ENCODE measurements at regions not wholly inside any gene's neighbourhood (a gene's known extent, or its start where the extent isn't known, plus 50 kb on each side); places are given as distances from the start of the nearest gene placed in this dataset.

DNA sequence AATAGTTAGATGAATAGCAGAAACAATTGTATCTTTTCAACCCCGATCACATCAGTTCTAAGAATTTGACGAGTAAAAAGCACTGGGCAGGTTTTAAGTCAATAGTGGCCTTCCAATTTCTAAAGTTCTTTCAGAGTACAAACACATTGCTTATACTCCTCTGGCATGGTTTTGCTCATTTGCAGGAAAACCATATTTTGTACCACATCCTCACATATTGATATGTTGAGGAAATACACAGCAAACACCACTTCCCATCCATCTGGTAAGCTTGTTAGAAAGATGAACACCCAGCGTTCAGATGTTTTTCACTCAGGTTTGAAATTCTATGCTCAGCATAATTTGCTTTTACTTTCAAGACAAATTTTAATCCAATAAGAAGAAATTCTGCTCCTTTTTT lies 344.6 kb upstream of the ACVR2A start:
- peaks cover 62% of the 10 kb centered on the region for H3K4me1 Mint-ChIP-seq (ENCODE audit: low read depth)
- intact Hi-C loops (cut with micrococcal nuclease): loop anchor here (5.0 kb wide), 2 partner anchors 162 to 203 kb away; no protein-coding TSS in a partner anchor
- H3K27me3 Mint-ChIP-seq (ENCODE audit: insufficient read depth): no peaks in the 10 kb centered on the region
- peak overlapping the region; percentile 86 for H3K27ac Mint-ChIP-seq
- DNase-seq (ENCODE audit: low spot score): peak; percentile 20
- H3K4me3 Mint-ChIP-seq: peak overlapping the region; percentile 63
- peaks cover 6% of the 10 kb centered on the region for H3K36me3 Mint-ChIP-seq (ENCODE audit: low read depth)
- peaks cover 10% of the 10 kb centered on the region for H3K9me3 Mint-ChIP-seq

DNA sequence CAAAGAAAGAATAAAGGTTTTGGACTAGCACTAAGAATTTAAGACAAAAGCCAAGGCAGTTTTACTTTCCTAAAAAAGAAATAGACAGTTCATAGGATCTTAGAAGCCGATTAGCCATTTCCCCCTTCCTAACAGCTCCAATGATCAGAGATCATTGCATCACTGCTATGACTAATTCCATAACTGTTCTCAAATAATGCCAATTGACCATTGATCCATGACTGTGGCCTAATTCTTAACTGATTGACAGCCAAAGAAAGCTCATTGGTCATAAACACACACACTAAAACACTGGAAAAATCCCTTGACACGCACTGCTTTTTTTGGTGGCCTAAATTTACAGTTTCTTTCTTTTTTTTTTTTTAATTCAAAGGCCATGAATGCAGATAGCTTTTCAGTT lies 345.0 kb upstream of the ACVR2A start:
- peaks cover 62% of the 10 kb centered on the region for H3K4me1 Mint-ChIP-seq (ENCODE audit: low read depth)
- intact Hi-C loops (cut with micrococcal nuclease): loop anchor here (5.0 kb wide), 2 partner anchors 163 to 202 kb away; no protein-coding TSS in a partner anchor
- no peak for DNase-seq (ENCODE audit: low spot score)
- peaks cover 13% of the 10 kb centered on the region for H3K9me3 Mint-ChIP-seq
- no peaks in the 10 kb centered on the region for H3K27me3 Mint-ChIP-seq (ENCODE audit: insufficient read depth)
- H3K27ac Mint-ChIP-seq: peak overlapping the region; percentile 86
- peak overlapping the region; percentile 63 for H3K4me3 Mint-ChIP-seq
- H3K36me3 Mint-ChIP-seq (ENCODE audit: low read depth): peaks cover 7% of the 10 kb centered on the region

DNA sequence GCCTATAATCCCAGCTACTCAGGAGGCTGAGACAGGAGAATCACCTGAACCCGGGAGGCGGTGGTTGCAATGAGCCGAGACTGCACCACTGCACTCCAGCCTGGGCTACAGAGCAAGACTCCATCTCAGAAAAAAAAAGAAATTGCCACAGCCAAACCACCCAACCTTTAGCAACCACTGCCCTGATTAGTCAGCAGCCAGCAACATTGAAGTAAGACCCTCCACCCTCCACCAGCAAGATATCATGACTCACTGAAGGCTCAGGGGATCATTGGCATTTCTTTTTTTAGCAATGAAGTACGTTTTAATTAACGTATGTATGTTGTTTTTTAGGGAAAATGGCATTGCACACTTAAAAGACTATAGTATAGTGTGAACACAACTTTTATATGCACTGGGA lies 349.1 kb upstream of the ACVR2A start:
- Mint-ChIP-seq H3K27ac (no peak overlapping the region), H3K9me3 (peaks cover 18% of the 10 kb centered on the region), H3K4me1 (ENCODE audit: low read depth) (peaks cover 38% of the 10 kb centered on the region), H3K4me3 (no peak overlapping the region), H3K27me3 (ENCODE audit: insufficient read depth) (no peaks in the 10 kb centered on the region), H3K36me3 (ENCODE audit: low read depth) (peaks cover 9% of the 10 kb centered on the region)
- no peak for DNase-seq (ENCODE audit: low spot score)
- intact Hi-C loops (cut with micrococcal nuclease): no loop called here

DNA sequence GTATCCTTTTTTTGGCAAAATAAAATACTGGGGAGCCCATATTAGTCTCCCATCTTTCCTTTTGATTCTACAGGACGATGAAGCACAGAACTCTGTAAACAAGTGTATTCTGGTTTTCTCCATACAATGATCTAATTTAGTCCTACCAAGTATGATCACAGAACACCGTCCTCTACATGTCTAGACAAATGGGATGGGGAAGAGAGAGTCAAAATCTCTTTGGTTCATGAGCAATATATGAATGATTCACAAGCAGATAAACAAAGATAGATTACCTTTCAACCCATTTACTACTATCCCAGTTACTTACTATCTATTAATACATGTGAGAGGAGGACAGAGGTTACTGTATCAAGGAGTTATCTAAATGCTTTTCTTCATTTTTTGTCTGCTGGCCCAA lies 352.4 kb upstream of the ACVR2A start:
- Mint-ChIP-seq H3K27ac (no peak overlapping the region), H3K9me3 (peaks cover 18% of the 10 kb centered on the region), H3K4me1 (ENCODE audit: low read depth) (peaks cover 30% of the 10 kb centered on the region), H3K27me3 (ENCODE audit: insufficient read depth) (no peaks in the 10 kb centered on the region), H3K36me3 (ENCODE audit: low read depth) (peaks cover 9% of the 10 kb centered on the region), H3K4me3 (no peak overlapping the region)
- no peak for DNase-seq (ENCODE audit: low spot score)
- intact Hi-C loops (cut with micrococcal nuclease): loop anchor here (5.0 kb wide), 1 partner anchor 135 kb away; no protein-coding TSS in a partner anchor

DNA sequence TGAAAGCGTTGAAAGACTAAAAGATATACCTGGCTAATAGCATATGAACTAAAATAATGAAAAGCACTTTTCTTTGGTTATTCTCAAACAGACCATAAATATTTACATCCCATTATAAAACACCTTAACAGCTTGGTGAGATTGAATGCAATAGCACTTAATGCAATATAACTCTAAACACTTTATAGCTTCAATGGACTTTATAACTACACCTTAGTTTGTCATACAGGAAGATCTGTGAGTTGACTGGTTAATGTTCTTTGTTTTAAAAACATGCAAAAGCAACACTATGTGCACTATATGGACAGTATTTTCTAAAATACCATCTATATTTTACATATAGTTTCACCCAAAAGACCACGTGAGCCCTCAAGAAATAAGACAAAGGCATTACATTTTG lies 353.3 kb upstream of the ACVR2A start:
- H3K9me3 Mint-ChIP-seq: peaks cover 13% of the 10 kb centered on the region
- intact Hi-C loops (cut with micrococcal nuclease): loop anchor here (5.0 kb wide), 1 partner anchor 136 kb away; no protein-coding TSS in a partner anchor
- no peak overlapping the region for H3K27ac Mint-ChIP-seq
- peaks cover 5% of the 10 kb centered on the region for H3K36me3 Mint-ChIP-seq (ENCODE audit: low read depth)
- H3K4me1 Mint-ChIP-seq (ENCODE audit: low read depth): peaks cover 22% of the 10 kb centered on the region
- H3K27me3 Mint-ChIP-seq (ENCODE audit: insufficient read depth): no peaks in the 10 kb centered on the region
- H3K4me3 Mint-ChIP-seq: no peak overlapping the region
- DNase-seq (ENCODE audit: low spot score): no peak

DNA sequence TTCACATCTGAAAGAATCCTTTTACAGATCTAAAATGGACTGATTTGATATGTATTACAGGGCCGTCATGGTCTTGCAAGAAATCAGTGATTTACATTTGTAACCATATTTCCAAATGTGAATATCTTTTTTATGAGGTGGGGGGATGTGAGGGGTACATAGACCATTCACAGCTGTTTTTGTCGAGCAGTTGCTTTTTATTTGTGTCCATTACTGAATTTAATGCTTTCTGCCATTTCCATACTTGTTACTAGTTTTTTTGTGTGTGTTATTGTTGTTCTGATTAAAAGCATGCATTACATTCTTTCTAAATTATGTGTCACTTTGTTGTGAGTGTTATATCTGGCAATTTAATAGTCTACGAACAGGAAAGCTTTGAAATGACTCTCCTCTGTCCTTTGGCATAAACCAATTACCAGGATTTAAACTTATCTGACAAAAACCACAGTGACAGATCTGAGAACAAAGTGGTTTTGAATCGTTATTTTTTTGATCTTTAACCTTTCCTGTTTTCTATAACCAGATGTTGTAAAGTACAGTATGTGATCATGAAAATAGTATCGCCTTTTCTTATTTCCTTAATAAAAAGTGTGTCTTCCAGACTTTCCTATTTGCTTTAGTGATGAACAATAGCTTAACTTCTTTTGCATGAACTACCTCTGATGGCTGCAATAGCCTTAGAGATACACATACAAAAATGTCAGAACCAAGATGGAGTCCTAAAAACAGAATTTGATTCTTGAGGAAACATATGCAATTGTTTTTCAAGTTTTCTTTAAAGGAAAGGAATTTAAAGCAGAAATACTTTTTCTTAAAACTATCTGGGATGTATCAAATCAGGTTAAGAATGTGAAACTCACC lies 354.2 kb upstream of the ACVR2A start:
- peak overlapping the region; percentile 50 for H3K27ac Mint-ChIP-seq
- peaks cover 13% of the 10 kb centered on the region for H3K9me3 Mint-ChIP-seq
- H3K4me1 Mint-ChIP-seq (ENCODE audit: low read depth): peaks cover 22% of the 10 kb centered on the region
- peaks cover 4% of the 10 kb centered on the region for H3K27me3 Mint-ChIP-seq (ENCODE audit: insufficient read depth)
- intact Hi-C loops (cut with micrococcal nuclease): loop anchor here (5.0 kb wide), 1 partner anchor 137 kb away; no protein-coding TSS in a partner anchor
- DNase-seq (ENCODE audit: low spot score): no peak
- H3K36me3 Mint-ChIP-seq (ENCODE audit: low read depth): peaks cover 5% of the 10 kb centered on the region
- no peak overlapping the region for H3K4me3 Mint-ChIP-seq

DNA sequence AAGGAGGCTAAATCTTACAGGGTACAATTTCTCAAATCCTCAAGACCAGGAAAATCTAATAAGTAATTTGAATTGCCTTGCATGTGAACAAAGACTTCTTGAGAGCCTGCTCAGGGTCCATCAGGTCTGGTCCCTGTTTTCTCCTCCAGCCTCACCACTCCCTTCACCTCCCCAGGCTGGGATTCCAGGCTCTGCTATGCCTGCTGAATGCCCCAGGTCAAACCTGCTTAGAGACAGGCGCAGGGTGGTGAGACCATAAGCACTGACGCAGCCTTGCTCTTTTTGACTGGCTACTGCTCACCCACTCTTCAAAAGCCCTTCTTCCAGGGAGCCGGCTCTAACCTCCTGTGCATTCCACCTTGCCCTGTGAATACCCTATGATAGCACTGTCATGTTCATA lies 356.4 kb upstream of the ACVR2A start:
- H3K4me1 Mint-ChIP-seq (ENCODE audit: low read depth): peaks cover 22% of the 10 kb centered on the region
- no peak overlapping the region for H3K4me3 Mint-ChIP-seq
- no peak overlapping the region for H3K27ac Mint-ChIP-seq
- intact Hi-C loops (cut with micrococcal nuclease): no loop called here
- peaks cover 1% of the 10 kb centered on the region for H3K36me3 Mint-ChIP-seq (ENCODE audit: low read depth)
- no peak for DNase-seq (ENCODE audit: low spot score)
- peaks cover 7% of the 10 kb centered on the region for H3K9me3 Mint-ChIP-seq
- H3K27me3 Mint-ChIP-seq (ENCODE audit: insufficient read depth): peaks cover 4% of the 10 kb centered on the region

DNA sequence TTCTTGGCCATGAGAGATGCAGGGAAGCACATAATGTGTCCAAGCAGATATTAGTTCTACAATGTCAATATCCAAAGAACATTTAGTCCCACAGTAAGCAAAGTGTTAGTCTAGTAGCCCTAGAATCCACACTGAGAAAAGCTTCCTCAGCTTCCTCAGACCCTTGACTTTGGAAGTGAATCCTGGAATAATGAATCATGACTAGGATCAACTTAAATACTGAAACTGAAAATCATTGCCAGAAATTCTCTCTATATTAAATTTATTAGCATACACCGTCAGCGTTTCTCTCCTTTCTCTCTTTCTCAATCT lies 356.9 kb upstream of the ACVR2A start:
- peaks cover 22% of the 10 kb centered on the region for H3K4me1 Mint-ChIP-seq (ENCODE audit: low read depth)
- no peak overlapping the region for H3K27ac Mint-ChIP-seq
- H3K27me3 Mint-ChIP-seq (ENCODE audit: insufficient read depth): peaks cover 4% of the 10 kb centered on the region
- peaks cover 7% of the 10 kb centered on the region for H3K9me3 Mint-ChIP-seq
- peaks cover 1% of the 10 kb centered on the region for H3K36me3 Mint-ChIP-seq (ENCODE audit: low read depth)
- no peak overlapping the region for H3K4me3 Mint-ChIP-seq
- no peak for DNase-seq (ENCODE audit: low spot score)
- intact Hi-C loops (cut with micrococcal nuclease): no loop called here

DNA sequence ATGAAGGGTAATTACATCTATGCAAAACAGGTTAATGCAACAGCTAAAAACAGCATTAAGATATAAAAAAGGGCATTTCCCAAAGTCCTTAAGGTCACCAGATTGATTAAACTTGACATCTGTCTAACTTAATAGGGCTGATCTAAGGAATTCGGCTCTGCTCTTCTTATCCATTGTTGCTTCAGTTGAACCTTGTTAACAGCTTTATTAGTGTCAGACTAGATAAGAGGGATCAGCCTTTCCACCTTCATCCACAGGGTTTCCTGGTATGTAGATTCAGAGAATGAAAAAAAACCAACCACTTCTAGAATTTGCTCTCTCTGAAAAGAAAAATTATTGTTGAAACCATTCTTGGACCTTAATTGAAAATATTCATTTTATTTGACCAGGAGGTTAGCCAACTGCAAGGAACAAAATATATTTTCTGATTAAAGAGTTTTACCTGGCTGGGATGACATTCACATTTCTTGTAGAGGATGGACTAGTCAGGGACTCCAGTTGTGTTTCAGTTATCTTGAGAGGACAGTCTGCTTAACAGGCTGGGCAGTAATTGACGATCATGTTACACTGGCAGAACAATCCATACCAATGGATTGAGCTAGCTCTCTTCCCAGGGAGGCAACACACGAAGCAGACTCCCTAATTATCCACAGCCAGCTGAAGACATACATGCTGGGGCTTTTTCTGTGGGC lies 357.4 kb upstream of the ACVR2A start:
- intact Hi-C loops (cut with micrococcal nuclease): no loop called here
- H3K27ac Mint-ChIP-seq: no peak overlapping the region
- no peak for DNase-seq (ENCODE audit: low spot score)
- peaks cover 1% of the 10 kb centered on the region for H3K36me3 Mint-ChIP-seq (ENCODE audit: low read depth)
- H3K27me3 Mint-ChIP-seq (ENCODE audit: insufficient read depth): peaks cover 4% of the 10 kb centered on the region
- peaks cover 22% of the 10 kb centered on the region for H3K4me1 Mint-ChIP-seq (ENCODE audit: low read depth)
- no peak overlapping the region for H3K4me3 Mint-ChIP-seq
- H3K9me3 Mint-ChIP-seq: peaks cover 5% of the 10 kb centered on the region

DNA sequence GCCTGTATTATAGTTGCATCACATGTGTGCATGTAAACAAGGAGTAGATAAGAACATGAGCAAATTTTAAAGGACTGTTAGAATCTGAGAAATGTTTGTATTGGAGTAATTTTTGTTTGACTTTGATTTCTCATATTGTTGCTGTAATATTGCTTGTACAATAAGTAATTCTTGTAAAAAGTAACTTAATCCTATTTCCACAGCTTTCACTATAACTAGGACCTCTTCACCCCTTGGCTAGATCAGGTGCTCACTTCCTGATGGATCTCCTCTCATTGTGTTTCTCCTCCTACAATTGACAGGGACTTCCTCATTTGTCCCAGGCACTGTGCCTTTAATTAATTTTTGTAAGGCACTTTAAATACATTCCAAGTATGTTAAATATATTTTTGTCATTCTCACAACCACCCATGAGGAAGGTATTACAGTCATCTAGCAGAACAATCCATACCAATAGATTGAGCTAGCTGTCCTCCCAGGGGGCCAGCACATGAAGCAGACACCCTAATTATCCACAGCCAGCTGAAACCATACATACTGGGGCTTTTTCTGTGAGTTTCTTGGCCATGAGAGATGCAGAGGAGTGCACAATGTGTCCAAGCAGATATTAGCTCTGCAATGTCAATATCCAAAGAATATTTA lies 359.5 kb upstream of the ACVR2A start:
- Mint-ChIP-seq H3K9me3 (no peaks in the 10 kb centered on the region), H3K4me3 (no peak overlapping the region), H3K27ac (no peak overlapping the region), H3K4me1 (ENCODE audit: low read depth) (peaks cover 10% of the 10 kb centered on the region), H3K27me3 (ENCODE audit: insufficient read depth) (peaks cover 4% of the 10 kb centered on the region), H3K36me3 (ENCODE audit: low read depth) (no peaks in the 10 kb centered on the region)
- intact Hi-C loops (cut with micrococcal nuclease): no loop called here
- no peak for DNase-seq (ENCODE audit: low spot score)

DNA sequence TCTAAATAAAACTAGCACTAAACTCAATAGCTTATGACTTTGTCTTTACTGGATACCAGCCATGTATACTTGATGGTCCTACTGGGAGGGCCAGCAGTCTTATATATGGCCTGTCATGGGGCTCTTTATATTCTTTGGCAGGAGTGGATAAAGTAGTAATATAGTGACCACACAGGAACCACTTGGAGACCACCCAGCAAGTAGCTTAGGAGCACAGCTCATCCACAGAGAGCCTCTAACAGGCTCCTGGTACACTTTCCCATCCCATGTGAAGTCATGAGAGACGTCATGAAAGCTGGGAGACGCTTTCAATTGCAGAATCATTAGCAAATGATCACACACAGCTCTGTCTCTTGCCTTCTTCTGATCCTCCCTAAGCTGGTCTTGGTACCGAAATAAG lies 360.9 kb upstream of the ACVR2A start:
- H3K9me3 Mint-ChIP-seq: no peaks in the 10 kb centered on the region
- peaks cover 4% of the 10 kb centered on the region for H3K27me3 Mint-ChIP-seq (ENCODE audit: insufficient read depth)
- intact Hi-C loops (cut with micrococcal nuclease): no loop called here
- H3K36me3 Mint-ChIP-seq (ENCODE audit: low read depth): no peaks in the 10 kb centered on the region
- H3K27ac Mint-ChIP-seq: no peak overlapping the region
- H3K4me1 Mint-ChIP-seq (ENCODE audit: low read depth): peaks cover under 1% of the 10 kb centered on the region
- no peak overlapping the region for H3K4me3 Mint-ChIP-seq
- DNase-seq (ENCODE audit: low spot score): no peak

DNA sequence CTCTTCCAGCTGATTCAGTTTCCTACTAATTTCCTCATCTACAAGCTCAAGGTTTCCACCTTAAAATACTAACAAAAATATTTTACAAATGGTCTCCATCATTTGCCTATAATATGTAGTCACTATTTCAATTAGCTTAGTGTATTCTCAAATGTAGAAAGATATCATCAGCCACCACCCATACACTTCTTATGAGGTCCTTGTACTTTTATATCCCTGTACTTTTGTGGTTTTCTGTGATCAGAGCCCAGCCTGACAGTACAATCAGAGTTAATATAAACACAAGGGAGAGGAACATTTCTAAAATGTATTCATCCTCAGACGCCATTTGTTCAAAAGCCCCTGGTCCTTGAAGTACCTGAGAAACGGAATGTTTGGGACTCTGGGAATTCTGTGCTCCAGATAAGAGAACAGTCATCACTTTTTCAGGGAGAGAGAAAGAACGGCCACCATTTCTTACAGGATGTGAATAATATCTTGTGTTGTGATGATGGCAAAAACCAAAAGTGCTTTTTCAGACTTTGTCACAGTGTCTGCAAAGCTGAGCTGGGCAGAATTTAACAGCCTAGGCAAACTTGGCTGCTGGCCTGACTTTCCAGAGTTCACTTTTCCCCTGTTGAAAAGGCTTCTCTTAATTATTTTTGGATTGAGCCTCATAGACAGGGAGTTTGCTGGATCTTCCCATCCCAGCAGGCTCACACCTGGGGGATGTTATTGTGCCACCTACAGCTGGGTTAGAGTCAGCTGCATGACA lies 361.7 kb upstream of the ACVR2A start:
- Mint-ChIP-seq H3K4me3 (no peak overlapping the region), H3K4me1 (ENCODE audit: low read depth) (no peaks in the 10 kb centered on the region), H3K36me3 (ENCODE audit: low read depth) (no peaks in the 10 kb centered on the region), H3K27ac (no peak overlapping the region), H3K9me3 (no peaks in the 10 kb centered on the region), H3K27me3 (ENCODE audit: insufficient read depth) (peaks cover 4% of the 10 kb centered on the region)
- DNase-seq (ENCODE audit: low spot score): no peak
- intact Hi-C loops (cut with micrococcal nuclease): no loop called here

Measured in activated T-helper 1 cell treated with anti-CD3 and anti-CD28 coated beads, Interleukin-12 subunit alpha, Interleukin-12 subunit beta, Interleukin-2, Interleukin-4 antibody, amounts not matched to agents 30 ng/mL and 10 ng/mL and 1 ng/mL, durations not matched to agents 14 hours and 24 hours and 36 hours (primary cell).